ENCODE measurements at regions not wholly inside any gene's neighbourhood (a gene's known extent, or its start where the extent isn't known, plus 50 kb on each side); places are given as distances from the start of the nearest gene placed in this dataset.

- Histone ChIP-seq H2BK20ac (ENCODE audit: low read depth, low read length) (no peak overlapping the region), H3K56ac (ENCODE audit: extremely low read depth, insufficient read depth, low read length) (0 out of 2 replicates have a peak overlapping the region, but pooled peaks have one; percentile 7), H3K36me3 (ENCODE audit: control insufficient read depth, insufficient read depth, low read length) (no peaks in the 10 kb centered on the region), H4K8ac (ENCODE audit: low read depth in 2 of 2, low read length in 2 of 2) (no peak overlapping the region), H3K18ac (ENCODE audit: low read depth, low read length) (peak overlapping the region; percentile 20; the same call in 1 of the 2 replicates), H2BK15ac (ENCODE audit: low read depth, low read length) (no peak overlapping the region), H4K91ac (ENCODE audit: insufficient read depth, low read depth, low read length) (no peak overlapping the region), H3K9me1 (ENCODE audit: insufficient read depth, low read length) (peaks cover 2% of the 10 kb centered on the region), H4K20me1 (ENCODE audit: insufficient read depth, low read length) (no peaks in the 10 kb centered on the region), H3K9me3 (ENCODE audit: control insufficient read depth, insufficient read depth, low read length) (peaks cover 2% of the 10 kb centered on the region), H4K5ac (ENCODE audit: low read depth, low read length) (no peak overlapping the region), H3K9ac (ENCODE audit: low read depth, low read length) (no peak overlapping the region), H2AFZ (replicated peaks; ENCODE audit: low read length, poor library complexity) (no peak overlapping the region), H3K27me3 (ENCODE audit: control insufficient read depth, insufficient read depth, low read length) (no peaks in the 10 kb centered on the region; the same call in 1 of the 2 replicates), H3K79me1 (ENCODE audit: low read depth in 1 of 2, low read length in 2 of 2) (no peaks in the 10 kb centered on the region), H3K4me1 (ENCODE audit: control insufficient read depth, insufficient read depth, low read length) (peaks cover 5% of the 10 kb centered on the region), H3K4ac (ENCODE audit: low read depth, low read length) (no peak overlapping the region), H2AK9ac (replicated peaks; ENCODE audit: low read depth, low read length, poor library complexity) (no peak overlapping the region), H3K27ac (ENCODE audit: insufficient read depth, low read length) (peak overlapping the region; percentile 7; the same call in 1 of the 2 replicates), H3K4me2 (ENCODE audit: low read depth, low read length) (peak overlapping the region; percentile 62; the same call in 1 of the 2 replicates), H2AK5ac (ENCODE audit: low read depth, low read length) (no peak overlapping the region), H2BK120ac (ENCODE audit: low read depth, low read length) (no peak overlapping the region), H2BK5ac (ENCODE audit: low read depth, low read length, poor library complexity, severe bottlenecking) (peak overlapping the region; percentile 85), H3K14ac (replicated peaks; ENCODE audit: low read depth, low read length) (no peak overlapping the region), H3K23ac (ENCODE audit: low read depth, low read length) (no peak overlapping the region), H3K4me3 (ENCODE audit: insufficient read depth, low read depth, low read length) (no peak overlapping the region)
- in situ Hi-C loops (cut with MboI; ENCODE audit: low sequenced_read_pairs) (no loop called here), intact Hi-C loops (cut with micrococcal nuclease) (no loop called here), dilution Hi-C loops (cut with HindIII; ENCODE audit: low sequenced_read_pairs, unreplicated experiment) (no loop called here)
- WGBS, 2 experiments (ENCODE audit: extremely low coverage in 2 of 2, insufficient read length in 1 of 2), result no CpG with 5 or more reads among the region's 1 CpG
- TF ChIP-seq MAFK (IDR thresholded peaks at IDR 0.05; ENCODE audit: low read depth, low read length), result no peak
- no peak for TF ChIP-seq SMC3 (IDR thresholded peaks at IDR 0.05; ENCODE audit: low read depth, low read length)
- TF ChIP-seq CHD1 (IDR thresholded peaks at IDR 0.05; ENCODE audit: low read depth, low read length), result no peak
- TF ChIP-seq USF2 (IDR thresholded peaks at IDR 0.05; ENCODE audit: low read depth, low read length), result no peak
- TF ChIP-seq CEBPB (IDR thresholded peaks at IDR 0.05; ENCODE audit: low read depth, low read length), result peak; percentile 11; the same call in 1 of the 2 replicates
- no peak for TF ChIP-seq FOS (IDR thresholded peaks at IDR 0.05; ENCODE audit: low read depth, low read length)
- ChIA-PET CTCF (interaction anchor here (0.6 kb wide), 1 partner anchor 71 kb away, joined by 3 read pairs; no protein-coding TSS in a partner anchor), POLR2A (ENCODE audit: unreplicated experiment) (interaction anchor here (0.6 kb wide), 1 partner anchor 98 kb away, joined by 4 read pairs; no protein-coding TSS in a partner anchor)
- DNase-seq (peak; percentile 63), ATAC-seq (ENCODE audit: low read depth) (peak; percentile 78)
- no TSS peak for BruUV-seq (replicated peaks)
Measured at GRCh38 chr11:95567685-95568084, 221.9 kb downstream of the FAM76B start.

All from IMR-90 (cell line).